ENCODE measurements at regions not wholly inside any gene's neighbourhood (a gene's known extent, or its start where the extent isn't known, plus 50 kb on each side); places are given as distances from the start of the nearest gene placed in this dataset.

DNA sequence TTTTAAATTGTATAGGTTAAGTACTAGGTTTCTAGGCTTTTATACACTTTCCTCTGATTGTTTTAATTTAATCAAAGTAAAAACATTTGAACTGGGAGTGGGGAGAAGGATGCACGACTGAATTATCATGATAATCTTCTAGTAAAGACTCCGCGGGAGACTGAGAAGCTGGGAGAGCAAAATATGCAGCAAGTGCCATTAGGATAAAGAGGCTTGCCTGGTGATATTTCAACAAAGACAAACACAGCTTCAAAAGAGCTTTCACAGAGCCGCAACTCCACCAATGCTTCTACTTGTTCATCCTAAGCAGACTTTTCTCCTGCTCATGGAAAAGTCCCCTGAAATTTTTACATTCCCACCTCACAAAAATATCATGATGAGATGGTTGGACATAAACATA, 239.0 kb upstream of the PTBP2 start:
- Histone ChIP-seq H3K4me2 (ENCODE audit: insufficient read depth in 1 of 2, low read depth in 2 of 2, low read length in 2 of 2) (peak overlapping the region; percentile 25 to 49; a peak in 3 of 4 replicates), H4K91ac (replicated peaks; ENCODE audit: insufficient read length, low read length) (no peak overlapping the region), H3K56ac (replicated peaks; ENCODE audit: insufficient read length, low read depth, low read length) (no peak overlapping the region), H3K27me3 (replicated peaks in 1 of 4; ENCODE audit: control insufficient read depth in 3 of 4, extremely low read depth in 1 of 4, insufficient read depth in 3 of 4, low read length in 3 of 4) (peaks cover 15 to 34% (median 29%) of the 10 kb centered on the region in 4 experiments), H3K79me2 (ENCODE audit: control insufficient read depth in 1 of 2, insufficient read depth in 2 of 2, low read length in 2 of 2) (no peaks in the 10 kb centered on the region), H3K9me3 (ENCODE audit: insufficient read depth in 2 of 2, low read depth in 1 of 2, low read length in 1 of 2) (no peaks in the 10 kb centered on the region), H2AFZ (ENCODE audit: low read length) (no peak overlapping the region), H4K20me1 (replicated peaks in 1 of 2; ENCODE audit: control insufficient read depth in 1 of 2, insufficient read depth in 2 of 2, low read length in 2 of 2) (peaks cover 0 to 3% of the 10 kb centered on the region in 2 experiments), H3K14ac (ENCODE audit: insufficient read length) (no peak overlapping the region), H2BK12ac (ENCODE audit: low read depth, low read length) (no peak overlapping the region), H2BK15ac (ENCODE audit: low read length) (no peak overlapping the region), H3K4me1 (replicated peaks in 1 of 4; ENCODE audit: control insufficient read depth in 3 of 4, insufficient read depth in 4 of 4, low read length in 3 of 4) (peaks cover 0 to 6% (median 2%) of the 10 kb centered on the region in 4 experiments; a peak in 4 of 7 replicates), H2BK20ac (ENCODE audit: low read length) (no peak overlapping the region), H3K23me2 (ENCODE audit: low read depth, low read length) (0 out of 2 replicates have a peak, but pooled peaks cover 2% of the 10 kb centered on the region), H4K5ac (ENCODE audit: insufficient read length, low read depth, low read length) (no peak overlapping the region), H3K23ac (ENCODE audit: insufficient read length) (no peak overlapping the region), H3K36me3 (ENCODE audit: control insufficient read depth in 2 of 4, insufficient read depth in 4 of 4, low read length in 3 of 4) (no peaks in the 10 kb centered on the region), H2BK120ac (replicated peaks; ENCODE audit: low read depth, low read length) (no peak overlapping the region), H3K4me3 (ENCODE audit: extremely low read depth in 1 of 4, insufficient read depth in 2 of 4, low read depth in 3 of 4, low read length in 4 of 4) (peak overlapping the region in 1 of 4 experiments; percentile 18; a peak in 1 of 8 replicates), H3K18ac (ENCODE audit: extremely low read depth, low read length) (no peak overlapping the region), H3K9ac (replicated peaks in 1 of 4; ENCODE audit: extremely low read depth in 1 of 4, low read depth in 3 of 4, low read length in 3 of 4) (no peak overlapping the region), H2BK5ac (ENCODE audit: low read depth, low read length) (no peak overlapping the region), H3K27ac (ENCODE audit: low read depth, low read length) (no peak overlapping the region), H4K8ac (ENCODE audit: extremely low read depth, insufficient read depth, low read length) (no peak overlapping the region), H2AK5ac (ENCODE audit: low read depth, low read length) (no peak overlapping the region), H3K79me1 (ENCODE audit: low read depth, low read length) (no peaks in the 10 kb centered on the region), H3K4ac (replicated peaks; ENCODE audit: insufficient read length, low read depth, low read length) (no peak overlapping the region)
- ChIA-PET POLR2A (ENCODE audit: partially characterized antibody) (interaction anchor here (0.8 kb wide), 1 partner anchor 233 kb away, joined by 3 read pairs; no protein-coding TSS in a partner anchor), CTCF (ENCODE audit: partially characterized antibody) (no interaction called here)
- 9% methylated on average over 4 of the region's 4 CpGs; no CpG with 5 or more reads in 1 of the 2 experiments for WGBS, 2 experiments (ENCODE audit: extremely low coverage in 1 of 2, insufficient coverage in 1 of 2, insufficient read length in 1 of 2, insufficient replicate concordance in 2 of 2, low coverage in 1 of 2, low lambda C conversion rate in 2 of 2, missing lambda C conversion rate in 1 of 2)
- FAIRE-seq, result peak; percentile 32
- DNase-seq (ENCODE audit: low read depth in 1 of 2, low spot score in 2 of 2), result no peak
- TF ChIP-seq CBX8 (IDR thresholded peaks at IDR 0.05; ENCODE audit: borderline replicate concordance, low read depth, low read length) (no peak), SUZ12 (IDR thresholded peaks at IDR 0.05; ENCODE audit: low read length) (no peak), ZNF274 (IDR thresholded peaks at IDR 0.05; ENCODE audit: borderline replicate concordance, extremely low read depth, low read length) (no peak), USF2 (IDR thresholded peaks at IDR 0.05; ENCODE audit: low read length) (no peak), JUND (IDR thresholded peaks at IDR 0.05; ENCODE audit: low read length) (no peak), RNF2 (IDR thresholded peaks at IDR 0.05; ENCODE audit: borderline replicate concordance, low read depth, low read length, missing control alignments, poor library complexity, severe bottlenecking) (no peak), TAF7 (optimal IDR thresholded peaks at IDR 0.05; ENCODE audit: borderline replicate concordance, low read depth, low read length) (no peak), RFX5 (IDR thresholded peaks at IDR 0.05; ENCODE audit: borderline replicate concordance, low read depth, low read length) (no peak), SP1 (IDR thresholded peaks at IDR 0.05; ENCODE audit: low read depth, low read length) (no peak)
- TF ChIP-seq, protein P1, sequence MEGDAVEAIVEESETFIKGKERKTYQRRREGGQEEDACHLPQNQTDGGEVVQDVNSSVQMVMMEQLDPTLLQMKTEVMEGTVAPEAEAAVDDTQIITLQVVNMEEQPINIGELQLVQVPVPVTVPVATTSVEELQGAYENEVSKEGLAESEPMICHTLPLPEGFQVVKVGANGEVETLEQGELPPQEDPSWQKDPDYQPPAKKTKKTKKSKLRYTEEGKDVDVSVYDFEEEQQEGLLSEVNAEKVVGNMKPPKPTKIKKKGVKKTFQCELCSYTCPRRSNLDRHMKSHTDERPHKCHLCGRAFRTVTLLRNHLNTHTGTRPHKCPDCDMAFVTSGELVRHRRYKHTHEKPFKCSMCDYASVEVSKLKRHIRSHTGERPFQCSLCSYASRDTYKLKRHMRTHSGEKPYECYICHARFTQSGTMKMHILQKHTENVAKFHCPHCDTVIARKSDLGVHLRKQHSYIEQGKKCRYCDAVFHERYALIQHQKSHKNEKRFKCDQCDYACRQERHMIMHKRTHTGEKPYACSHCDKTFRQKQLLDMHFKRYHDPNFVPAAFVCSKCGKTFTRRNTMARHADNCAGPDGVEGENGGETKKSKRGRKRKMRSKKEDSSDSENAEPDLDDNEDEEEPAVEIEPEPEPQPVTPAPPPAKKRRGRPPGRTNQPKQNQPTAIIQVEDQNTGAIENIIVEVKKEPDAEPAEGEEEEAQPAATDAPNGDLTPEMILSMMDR (IDR thresholded peaks at IDR 0.05; ENCODE audit: control extremely low read depth in 1 of 3, insufficient read depth in 1 of 3, low read depth in 1 of 3, low read length in 3 of 3), result no peak

All from H1 (cell line).